Panc1 (cell line): ENCODE measurements at regions not wholly inside any gene's neighbourhood (a gene's known extent, or its start where the extent isn't known, plus 50 kb on each side); places are given as distances from the start of the nearest gene placed in this dataset.

Experiments
- CTCF ChIP-seq: fragments of 450-650 bp; IDR thresholded peaks from 2 replicates; pipeline ENCODE4 v1.5.1; 2017; ENCODE audit warnings: mild to moderate bottlenecking
- POLR2AphosphoS5 ChIP-seq: IDR thresholded peaks from 2 replicates; pipeline ENCODE4 v1.6.1; 2012; ENCODE audit warnings: mild to moderate bottlenecking, low read depth, low read length, moderate library complexity
- REST ChIP-seq, 2 experiments: IDR thresholded peaks; 2 replicates each; pipeline ENCODE4 v1.6.1; 2011 to 2012; ENCODE audit warnings: low read depth in 2 of 2, control low read depth in 1 of 2, low read length in 1 of 2, mild to moderate bottlenecking in 1 of 2, moderate library complexity in 1 of 2; ENCODE audit not compliant: insufficient read depth in 1 of 2
- SIN3A ChIP-seq: IDR thresholded peaks from 2 replicates; pipeline ENCODE4 v1.6.1; 2012; ENCODE audit warnings: low read depth, mild to moderate bottlenecking, low read length, moderate library complexity, borderline replicate concordance; ENCODE audit not compliant: insufficient read depth
- TCF7L2 ChIP-seq: IDR thresholded peaks from 2 replicates; pipeline ENCODE4 v1.6.1; 2011; ENCODE audit warnings: mild to moderate bottlenecking, low read depth, low read length, inconsistent platforms

- no peak for TF ChIP-seq CTCF
- TF ChIP-seq REST (IDR thresholded peaks at IDR 0.05; ENCODE audit: insufficient read depth in 1 of 2, low read depth in 2 of 2, low read length in 1 of 2), result no peak
- no peak for TF ChIP-seq SIN3A
- no peak for TF ChIP-seq TCF7L2
- no peak for TF ChIP-seq POLR2AphosphoS5
Observed at GRCh38 chr6:163710532-163711470, 296.3 kb downstream of the QKI start.
